Gastrocnemius medialis (tissue), 4 donors: ENCODE measurements at regions not wholly inside any gene's neighbourhood (a gene's known extent, or its start where the extent isn't known, plus 50 kb on each side); places are given as distances from the start of the nearest gene placed in this dataset.

Source experiments
- ATAC-seq, 2 donors: fragments of 150-250 bp; one replicate each; pipeline ENCODE4 v1.9.1; 2016
- DNase-seq, 2 donors: peaks; one replicate each; pipeline ENCODE4 v3.0.0-alpha.2; 2019
- H3K27ac ChIP-seq, 4 donors: fragments of 200-600 bp; sonication (generic); 1 replicate in 1 of 4; 2 replicates in 3 of 4; pipeline ENCODE4 v1.5.1; 2016 to 2018; ENCODE audit warnings: mild to moderate bottlenecking in 2 of 4, moderate library complexity in 1 of 4
- H3K27me3 ChIP-seq, 3 donors: fragments of 200-600 bp; sonication (generic) in 2 of 3; 1 replicate in 1 of 3; 2 replicates in 2 of 3; pipeline versions ENCODE4 v1.5.1 to v1.6.0; 2016 to 2019; ENCODE audit warnings: mild to moderate bottlenecking in 1 of 3, moderate library complexity in 1 of 3
- H3K36me3 ChIP-seq, 2 donors: fragments of 200-600 bp; sonication (generic) in 1 of 2; one replicate each; pipeline ENCODE4 v1.5.1; 2017 to 2018
- H3K4me1 ChIP-seq, 2 donors: fragments of 200-600 bp; sonication (generic) in 1 of 2; one replicate each; pipeline ENCODE4 v1.5.1; 2016 to 2017; ENCODE audit warnings: mild to moderate bottlenecking in 2 of 2
- H3K4me3 ChIP-seq, 4 donors: fragments of 200-600 bp; sonication (generic) in 3 of 4; 1 replicate in 1 of 4; 2 replicates in 3 of 4; pipeline ENCODE4 v1.5.1; 2016 to 2019; ENCODE audit warnings: mild to moderate bottlenecking in 2 of 4
- H3K9me3 ChIP-seq, 3 donors: fragments of 200-600 bp; sonication (generic) in 2 of 3; 1 replicate in 1 of 3; 2 replicates in 2 of 3; pipeline ENCODE4 v1.5.1; 2016 to 2019
- CTCF ChIP-seq, 5 experiments: fragments of 450-650 bp in 3 of 5; fragments of 200-600 bp in 2 of 5; sonication (generic) in 2 of 5; IDR thresholded peaks in 4 of 5; conservative IDR thresholded peaks in 1 of 5; 1 replicate in 4 of 5; 2 replicates in 1 of 5; pipeline ENCODE4 v1.5.1; 2016 to 2019; ENCODE audit warnings: antibody characterized with exemption in 5 of 5, mild to moderate bottlenecking in 3 of 5, moderate library complexity in 3 of 5
- POLR2A ChIP-seq, 2 donors: fragments of 450-650 bp; IDR thresholded peaks; one replicate each; pipeline ENCODE4 v1.6.1; 2017; ENCODE audit warnings: antibody characterized with exemption in 2 of 2, mild to moderate bottlenecking in 2 of 2, moderate library complexity in 2 of 2
- in situ Hi-C, 4 donors: fragments of 200-750 bp; cut with MboI; loops; one replicate each; pipeline versions ENCODE4 v1.15.0 to v1.8.0; 2017; ENCODE audit warnings: low sequenced_read_pairs in 4 of 4
- intact Hi-C: fragments of 100-400 bp; cut with DNase I; formaldehyde crosslinking; loops from one replicate; pipeline ENCODE4 v1.15.1; 2023; ENCODE audit warnings: low total_unique reads

DNA sequence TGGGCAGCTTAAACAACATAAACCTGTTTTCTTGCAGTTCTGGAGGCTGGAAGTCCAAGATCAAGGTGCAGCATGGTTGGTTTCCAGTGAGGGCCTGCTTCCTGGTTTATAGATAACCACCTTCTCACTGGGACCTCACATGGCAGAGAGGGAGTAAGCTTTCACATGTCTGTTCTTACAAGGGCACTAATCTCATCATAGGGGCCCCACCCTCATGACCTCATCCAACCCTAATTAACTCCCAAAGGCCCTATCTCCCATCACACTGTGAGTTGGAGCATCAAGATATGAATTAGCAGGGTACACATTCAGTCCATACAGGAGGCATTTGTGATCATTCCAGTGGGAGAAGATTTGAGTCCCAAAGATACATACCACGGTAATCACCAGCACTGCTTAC lies 50.5 kb upstream of the GRIN2A start:
- TF ChIP-seq CTCF (IDR thresholded peaks at IDR 0.05 in 4 of 5, conservative IDR thresholded peaks at IDR 0.05 in 1 of 5): no peak
- TF ChIP-seq POLR2A (IDR thresholded peaks at IDR 0.05): no peak
- Histone ChIP-seq H3K4me3 (no peak overlapping the region), H3K27ac (no peak overlapping the region), H3K9me3 (no peaks in the 10 kb centered on the region), H3K27me3 (no peaks in the 10 kb centered on the region), H3K4me1 (peaks cover 0 to 2% of the 10 kb centered on the region in 2 donors), H3K36me3 (no peaks in the 10 kb centered on the region)
- intact Hi-C loops (no loop called here), in situ Hi-C loops (loop anchor here in 1 of 4 donors (25.0 kb wide), 1 partner anchor 95 kb away; no protein-coding TSS in a partner anchor)
- ATAC-seq (no peak), DNase-seq (no peak)

GRCh38 chr16:10239640-10240039 lies 57.4 kb upstream of the GRIN2A start:
- no peaks in the 10 kb centered on the region for H3K9me3 ChIP-seq
- no peaks in the 10 kb centered on the region for H3K27me3 ChIP-seq
- intact Hi-C loops (no loop called here), in situ Hi-C loops (loop anchor here in 1 of 4 donors (25.0 kb wide), 1 partner anchor 102 kb away; no protein-coding TSS in a partner anchor)
- DNase-seq: no peak
- no peak overlapping the region for H3K27ac ChIP-seq
- no peaks in the 10 kb centered on the region for H3K36me3 ChIP-seq
- TF ChIP-seq POLR2A (IDR thresholded peaks at IDR 0.05) (no peak), CTCF (IDR thresholded peaks at IDR 0.05 in 4 of 5, conservative IDR thresholded peaks at IDR 0.05 in 1 of 5) (no peak)
- H3K4me3 ChIP-seq: no peak overlapping the region
- no peak for ATAC-seq
- no peaks in the 10 kb centered on the region for H3K4me1 ChIP-seq

- in situ Hi-C loops (loop anchor here in 1 of 4 donors (25.0 kb wide), 1 partner anchor 104 kb away; no protein-coding TSS in a partner anchor), intact Hi-C loops (no loop called here)
- no peak for TF ChIP-seq POLR2A (IDR thresholded peaks at IDR 0.05)
- no peak for TF ChIP-seq CTCF (IDR thresholded peaks at IDR 0.05 in 4 of 5, conservative IDR thresholded peaks at IDR 0.05 in 1 of 5)
- Histone ChIP-seq H3K36me3 (no peaks in the 10 kb centered on the region), H3K9me3 (no peaks in the 10 kb centered on the region), H3K4me3 (no peak overlapping the region), H3K27ac (no peak overlapping the region), H3K27me3 (no peaks in the 10 kb centered on the region), H3K4me1 (no peaks in the 10 kb centered on the region)
- ATAC-seq (no peak), DNase-seq (no peak)
Observed at GRCh38 chr16:10240854-10241613, 58.8 kb upstream of the GRIN2A start.

GRCh38 chr16:10242097-10242496 lies 59.9 kb upstream of the GRIN2A start:
- no peaks in the 10 kb centered on the region for H3K4me1 ChIP-seq
- TF ChIP-seq POLR2A (IDR thresholded peaks at IDR 0.05): no peak
- TF ChIP-seq CTCF (IDR thresholded peaks at IDR 0.05 in 4 of 5, conservative IDR thresholded peaks at IDR 0.05 in 1 of 5): no peak
- H3K27ac ChIP-seq: no peak overlapping the region
- no peaks in the 10 kb centered on the region for H3K9me3 ChIP-seq
- DNase-seq (no peak), ATAC-seq (no peak)
- H3K36me3 ChIP-seq: no peaks in the 10 kb centered on the region
- intact Hi-C loops (no loop called here), in situ Hi-C loops (loop anchor here in 1 of 4 donors (25.0 kb wide), 1 partner anchor 105 kb away; no protein-coding TSS in a partner anchor)
- no peak overlapping the region for H3K4me3 ChIP-seq
- H3K27me3 ChIP-seq: no peaks in the 10 kb centered on the region
